Esophagus squamous epithelium (tissue), 5 donors: ENCODE measurements at regions not wholly inside any gene's neighbourhood (a gene's known extent, or its start where the extent isn't known, plus 50 kb on each side); places are given as distances from the start of the nearest gene placed in this dataset.

Experiments used
- DNase-seq: peaks from one replicate; lab custom pipeline; 2025; lab: John Stamatoyannopoulos, UW
- H3K27ac ChIP-seq, 4 donors: fragments of 200-600 bp; sonication (generic); one replicate each; pipeline ENCODE4 v1.5.1; 2016 to 2019; ENCODE audit warnings: mild to moderate bottlenecking in 1 of 4
- H3K27me3 ChIP-seq, 4 donors: fragments of 200-600 bp; sonication (generic); 1 replicate in 3 of 4; 2 replicates in 1 of 4; pipeline versions ENCODE4 v1.5.1 to v1.6.0; 2017 to 2021; ENCODE audit warnings: antibody characterized with exemption in 1 of 4
- H3K36me3 ChIP-seq, 3 donors: fragments of 200-600 bp; sonication (generic); one replicate each; pipeline ENCODE4 v1.5.1; 2016 to 2019
- H3K4me1 ChIP-seq, 3 donors: fragments of 200-600 bp; sonication (generic); one replicate each; pipeline ENCODE4 v1.5.1; 2017 to 2019
- H3K4me3 ChIP-seq, 4 donors: fragments of 200-600 bp; sonication (generic); 1 replicate in 3 of 4; 2 replicates in 1 of 4; pipeline ENCODE4 v1.5.1; 2016 to 2019; ENCODE audit warnings: mild to moderate bottlenecking in 2 of 4, moderate library complexity in 1 of 4
- H3K9me3 ChIP-seq, 3 donors: fragments of 200-600 bp; sonication (generic); one replicate each; pipeline ENCODE4 v1.5.1; 2016 to 2019
- POLR2A ChIP-seq, 4 donors: fragments of 450-650 bp; IDR thresholded peaks; one replicate each; pipeline ENCODE4 v1.6.1; 2017; ENCODE audit warnings: antibody characterized with exemption in 4 of 4, mild to moderate bottlenecking in 4 of 4, moderate library complexity in 3 of 4
- WGBS, 2 donors: methylation state at CpG; one replicate each; pipeline ENCODE4 v1.1.5; 2018; 5-methylcytosine and 5-hydroxymethylcytosine counted together
- intact Hi-C: fragments of 100-400 bp; cut with DNase I; formaldehyde crosslinking; loops from one replicate; pipeline ENCODE4 v1.15.0; 2022
- TF ChIP-seq, protein P1 (sequence below), 6 experiments: fragments of 450-650 bp in 4 of 6; fragments of 200-600 bp in 2 of 6; sonication (generic) in 2 of 6; IDR thresholded peaks; one replicate each; pipeline ENCODE4 v1.5.1; 2016 to 2019; ENCODE audit warnings: antibody characterized with exemption in 6 of 6, mild to moderate bottlenecking in 4 of 6, moderate library complexity in 4 of 6
- donor health status: DM: yes; HTN: yes; CAD: no.

DNA sequence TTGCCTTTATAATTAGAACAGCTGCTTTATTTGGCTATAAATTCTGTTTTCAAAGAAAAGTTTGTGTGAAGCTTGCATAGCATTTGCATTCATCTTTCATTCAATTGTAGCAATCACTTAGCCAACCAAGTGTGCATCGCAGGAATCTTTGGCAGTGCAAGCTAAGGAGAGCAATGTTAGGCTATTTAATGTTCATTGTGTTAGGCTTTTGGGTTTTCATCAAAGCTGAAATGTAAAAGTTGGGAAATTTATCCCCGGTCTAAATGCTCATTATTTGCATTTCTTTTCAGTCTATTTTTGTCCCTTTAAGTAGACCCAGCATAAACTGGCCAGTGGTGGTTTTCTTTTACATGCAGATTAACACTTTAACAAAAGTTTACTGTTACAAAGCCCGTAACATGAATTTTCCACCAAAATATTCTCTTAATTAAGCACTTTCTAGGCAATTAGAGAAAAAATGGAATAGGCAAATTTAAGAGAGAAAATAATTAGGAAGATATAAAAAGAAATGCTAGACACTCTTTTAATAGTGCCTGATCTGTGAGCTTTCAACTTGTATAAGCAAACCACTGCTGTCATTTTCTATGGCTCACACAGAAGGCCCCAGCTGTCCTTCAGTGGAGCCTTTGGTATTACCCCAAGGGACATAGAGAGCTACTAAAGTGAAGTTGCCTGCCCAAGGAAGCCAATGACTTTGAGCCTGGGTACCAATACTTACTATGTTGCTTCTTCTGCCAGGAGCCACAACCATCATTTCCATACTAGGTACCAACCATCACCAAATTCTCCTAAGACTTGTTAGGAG, 898.9 kb upstream of the SEL1L start:
- Histone ChIP-seq H3K9me3 (no peaks in the 10 kb centered on the region), H3K36me3 (no peaks in the 10 kb centered on the region), H3K27ac (no peak overlapping the region), H3K27me3 (no peaks in the 10 kb centered on the region), H3K4me3 (no peak overlapping the region), H3K4me1 (no peaks in the 10 kb centered on the region)
- no peak for DNase-seq
- intact Hi-C loops, result no loop called here
- TF ChIP-seq, protein P1, sequence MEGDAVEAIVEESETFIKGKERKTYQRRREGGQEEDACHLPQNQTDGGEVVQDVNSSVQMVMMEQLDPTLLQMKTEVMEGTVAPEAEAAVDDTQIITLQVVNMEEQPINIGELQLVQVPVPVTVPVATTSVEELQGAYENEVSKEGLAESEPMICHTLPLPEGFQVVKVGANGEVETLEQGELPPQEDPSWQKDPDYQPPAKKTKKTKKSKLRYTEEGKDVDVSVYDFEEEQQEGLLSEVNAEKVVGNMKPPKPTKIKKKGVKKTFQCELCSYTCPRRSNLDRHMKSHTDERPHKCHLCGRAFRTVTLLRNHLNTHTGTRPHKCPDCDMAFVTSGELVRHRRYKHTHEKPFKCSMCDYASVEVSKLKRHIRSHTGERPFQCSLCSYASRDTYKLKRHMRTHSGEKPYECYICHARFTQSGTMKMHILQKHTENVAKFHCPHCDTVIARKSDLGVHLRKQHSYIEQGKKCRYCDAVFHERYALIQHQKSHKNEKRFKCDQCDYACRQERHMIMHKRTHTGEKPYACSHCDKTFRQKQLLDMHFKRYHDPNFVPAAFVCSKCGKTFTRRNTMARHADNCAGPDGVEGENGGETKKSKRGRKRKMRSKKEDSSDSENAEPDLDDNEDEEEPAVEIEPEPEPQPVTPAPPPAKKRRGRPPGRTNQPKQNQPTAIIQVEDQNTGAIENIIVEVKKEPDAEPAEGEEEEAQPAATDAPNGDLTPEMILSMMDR (IDR thresholded peaks at IDR 0.05), result no peak
- no peak for TF ChIP-seq POLR2A (IDR thresholded peaks at IDR 0.05)
- 61 to 71% methylated on average over 3 of the region's 3 CpGs for WGBS, 2 donors

DNA sequence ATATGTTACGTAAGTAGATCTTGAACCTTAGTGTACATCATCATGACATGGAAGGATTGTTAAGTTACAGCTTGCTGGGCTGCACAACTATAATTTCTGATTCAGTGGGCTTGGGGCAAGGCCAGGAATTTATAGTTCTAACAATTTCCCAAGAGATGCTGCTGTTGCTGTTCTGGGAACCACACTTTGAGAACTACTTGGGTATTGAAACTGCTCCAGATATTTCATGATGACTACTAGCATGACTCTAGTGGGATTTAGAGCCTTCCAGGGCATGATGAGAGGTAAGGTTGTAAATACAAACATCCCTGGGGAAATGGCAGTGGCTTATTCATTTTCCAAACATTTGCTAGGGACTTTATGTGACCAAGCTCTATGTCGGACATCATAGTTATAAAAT, 904.8 kb upstream of the SEL1L start:
- no peaks in the 10 kb centered on the region for H3K9me3 ChIP-seq
- intact Hi-C loops, result no loop called here
- H3K36me3 ChIP-seq, result no peaks in the 10 kb centered on the region
- H3K27ac ChIP-seq, result no peak overlapping the region
- DNase-seq, result no peak
- WGBS, 2 donors, result 83 to 91% methylated on average over 2 of the region's 2 CpGs
- H3K27me3 ChIP-seq, result no peaks in the 10 kb centered on the region
- TF ChIP-seq POLR2A (IDR thresholded peaks at IDR 0.05), result no peak
- TF ChIP-seq, protein P1 (IDR thresholded peaks at IDR 0.05), result no peak
- no peaks in the 10 kb centered on the region for H3K4me1 ChIP-seq
- no peak overlapping the region for H3K4me3 ChIP-seq

DNA sequence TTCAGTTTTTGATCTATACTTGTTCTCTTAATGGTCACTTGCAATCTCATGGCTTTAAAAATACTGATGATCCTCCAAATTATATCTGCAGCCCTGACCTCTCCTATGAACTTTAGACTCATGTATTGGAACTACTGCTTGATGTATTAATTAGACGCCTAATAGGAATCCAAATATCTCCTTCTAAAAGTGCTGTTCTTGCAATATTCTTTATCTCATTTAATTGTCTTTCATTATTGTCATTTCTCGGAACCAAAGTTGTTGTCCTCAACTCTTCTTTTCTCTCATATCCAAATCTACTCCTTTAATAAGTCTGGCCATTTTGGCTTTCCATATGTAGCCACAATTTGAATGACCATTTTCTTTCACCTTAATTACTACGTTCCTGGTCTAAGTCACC, 907.6 kb upstream of the SEL1L start:
- Histone ChIP-seq H3K27me3 (no peaks in the 10 kb centered on the region), H3K9me3 (no peaks in the 10 kb centered on the region), H3K4me3 (no peak overlapping the region), H3K4me1 (no peaks in the 10 kb centered on the region), H3K36me3 (no peaks in the 10 kb centered on the region), H3K27ac (no peak overlapping the region)
- TF ChIP-seq POLR2A (IDR thresholded peaks at IDR 0.05), result no peak
- TF ChIP-seq, protein P1 (IDR thresholded peaks at IDR 0.05), result no peak
- DNase-seq, result no peak
- 82 to 89% methylated on average over 3 of the region's 3 CpGs for WGBS, 2 donors
- intact Hi-C loops, result no loop called here

DNA sequence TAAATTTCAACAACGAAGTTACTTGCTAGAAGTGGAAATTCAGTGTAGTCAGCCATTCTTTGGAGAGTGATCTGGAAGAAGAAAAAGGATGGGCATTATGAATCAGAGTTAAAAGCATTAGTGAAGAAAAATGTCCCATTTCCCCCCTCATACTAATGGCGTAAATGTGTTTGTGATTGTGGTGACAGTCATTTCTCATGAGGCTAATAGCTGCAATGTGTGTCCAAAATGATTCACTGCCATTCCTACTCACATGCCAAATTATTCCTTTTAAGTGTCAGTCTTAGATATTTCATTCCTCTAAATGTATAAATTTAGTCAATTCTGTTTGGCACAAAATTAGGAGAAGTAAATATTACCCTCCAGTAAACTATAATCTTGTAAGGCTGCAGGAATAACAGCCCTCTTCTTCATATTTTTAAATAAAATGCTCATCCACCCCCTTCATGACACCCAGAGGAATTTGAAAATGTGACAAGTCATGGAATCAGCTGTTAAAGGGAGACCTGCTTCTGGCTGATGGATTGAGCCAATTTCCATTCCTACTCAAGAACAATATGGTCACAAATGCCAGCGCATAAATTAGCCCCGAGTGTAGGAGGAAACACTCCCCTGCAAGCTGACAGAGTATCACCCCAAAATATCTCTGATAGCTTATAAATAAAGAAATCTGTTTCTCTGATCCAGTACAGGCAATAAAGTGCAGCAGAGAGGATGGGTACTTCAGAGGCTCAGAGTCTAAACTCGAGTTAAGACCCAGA, 912.3 kb upstream of the SEL1L start:
- no peak for TF ChIP-seq POLR2A (IDR thresholded peaks at IDR 0.05)
- TF ChIP-seq, protein P1 (IDR thresholded peaks at IDR 0.05), result no peak
- Histone ChIP-seq H3K4me3 (no peak overlapping the region), H3K36me3 (no peaks in the 10 kb centered on the region), H3K9me3 (no peaks in the 10 kb centered on the region), H3K27me3 (no peaks in the 10 kb centered on the region), H3K27ac (no peak overlapping the region), H3K4me1 (no peaks in the 10 kb centered on the region)
- intact Hi-C loops, result no loop called here
- WGBS, 2 donors, result 64 to 68% methylated on average over 5 of the region's 5 CpGs
- no peak for DNase-seq

DNA sequence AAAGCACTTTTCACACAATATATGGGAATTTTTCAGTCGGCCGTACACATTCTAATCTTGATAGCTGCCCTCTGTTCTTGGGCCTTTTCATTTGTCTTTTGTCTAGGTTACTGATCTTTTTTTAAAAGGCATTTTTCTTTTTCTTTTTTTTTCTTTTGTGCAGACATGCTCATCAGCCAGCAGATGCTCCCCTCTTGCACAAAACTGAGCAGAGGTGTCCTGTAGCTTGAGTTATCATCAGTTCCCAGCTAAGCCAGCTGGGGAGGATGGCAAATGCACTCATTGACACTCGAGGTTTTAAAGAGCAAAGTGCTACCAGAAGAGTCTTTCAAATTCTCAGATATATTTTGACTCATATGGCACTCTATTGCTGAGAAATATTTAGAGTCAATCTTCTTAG, 913.9 kb upstream of the SEL1L start:
- Histone ChIP-seq H3K4me1 (no peaks in the 10 kb centered on the region), H3K4me3 (no peak overlapping the region), H3K27ac (no peak overlapping the region), H3K36me3 (no peaks in the 10 kb centered on the region), H3K9me3 (no peaks in the 10 kb centered on the region), H3K27me3 (no peaks in the 10 kb centered on the region)
- no peak for DNase-seq
- intact Hi-C loops, result no loop called here
- 34 to 42% methylated on average over 3 of the region's 3 CpGs for WGBS, 2 donors
- no peak for TF ChIP-seq POLR2A (IDR thresholded peaks at IDR 0.05)
- TF ChIP-seq, protein P1 (IDR thresholded peaks at IDR 0.05), result no peak
